ENCODE measurements at regions not wholly inside any gene's neighbourhood (a gene's known extent, or its start where the extent isn't known, plus 50 kb on each side); places are given as distances from the start of the nearest gene placed in this dataset.
"Not testable (repeated sequence)": the region's sequence is repeated elsewhere in the genome, so short reads cannot be mapped to it uniquely, and the experiment has no call there.

- no peak for DNase-seq (ENCODE audit: low spot score)
Observed at GRCh38 chr2:89833780-89834117, 1142.3 kb downstream of the RPIA start.

DNA sequence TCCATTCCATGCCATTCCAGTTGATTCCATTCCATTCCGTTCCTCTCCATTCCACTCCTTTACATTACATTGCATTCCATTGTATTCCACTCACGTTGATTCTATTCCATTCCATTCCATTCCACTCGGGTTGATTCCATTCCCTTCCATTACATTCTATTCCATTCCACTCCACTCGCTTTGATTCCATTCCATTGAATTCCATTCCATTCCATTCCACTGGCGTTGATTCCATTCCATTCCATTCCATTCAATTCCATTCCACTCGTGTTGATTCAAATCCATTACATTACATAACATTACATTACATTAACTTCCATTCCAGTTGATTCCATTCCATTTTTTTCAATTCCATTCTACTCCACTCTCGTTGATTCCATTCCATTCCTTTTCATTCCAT lies 1142.8 kb downstream of the RPIA start:
- no peak for DNase-seq (ENCODE audit: low spot score)

- DNase-seq (ENCODE audit: low spot score), result not testable (repeated sequence)
Observed at GRCh38 chr2:89836326-89836725, 1144.9 kb downstream of the RPIA start.

GRCh38 chr2:89837962-89838625 lies 1146.6 kb downstream of the RPIA start:
- no peak for DNase-seq (ENCODE audit: low spot score)

DNA sequence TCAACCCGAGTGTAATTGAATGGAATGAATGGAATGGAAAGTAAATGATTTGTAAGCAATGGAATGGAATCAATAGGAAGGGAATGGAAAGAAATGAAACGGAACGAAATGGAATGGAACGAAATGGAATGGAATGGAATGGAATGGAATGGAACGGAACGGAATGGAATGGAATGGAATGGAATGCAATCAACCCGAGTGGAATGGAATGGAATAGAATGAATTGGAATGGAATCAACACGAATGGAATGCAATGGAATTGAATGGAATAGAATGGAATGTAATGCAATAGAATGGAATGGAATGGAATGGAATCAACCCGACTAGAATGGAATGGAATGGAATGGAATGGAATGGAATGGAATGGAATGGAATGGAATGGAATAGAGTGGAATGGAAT lies 1148.7 kb downstream of the RPIA start:
- not testable (repeated sequence) for DNase-seq (ENCODE audit: low spot score)

GRCh38 chr2:89840781-89841475 lies 1149.5 kb downstream of the RPIA start:
- DNase-seq (ENCODE audit: low spot score), result not testable (repeated sequence)

DNA sequence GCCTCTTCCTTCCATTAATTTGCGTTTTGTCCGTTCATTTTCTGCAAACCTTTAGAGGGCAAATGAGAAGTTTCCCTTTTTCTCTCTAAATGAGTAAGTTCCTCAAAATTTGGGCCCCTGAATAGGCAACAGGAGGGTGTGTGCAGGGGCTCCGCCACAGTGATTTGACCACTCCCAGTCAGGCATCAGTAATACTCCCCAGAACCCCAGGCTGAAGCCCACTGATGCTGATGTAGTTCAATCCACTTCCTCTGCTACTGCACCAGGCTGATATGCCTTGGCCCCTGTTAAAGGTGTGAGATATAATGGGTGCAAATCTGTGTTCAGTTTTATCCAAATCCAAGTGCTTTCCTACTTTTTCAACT lies 1150.0 kb downstream of the RPIA start:
- no peak for DNase-seq (ENCODE audit: low spot score)

DNA sequence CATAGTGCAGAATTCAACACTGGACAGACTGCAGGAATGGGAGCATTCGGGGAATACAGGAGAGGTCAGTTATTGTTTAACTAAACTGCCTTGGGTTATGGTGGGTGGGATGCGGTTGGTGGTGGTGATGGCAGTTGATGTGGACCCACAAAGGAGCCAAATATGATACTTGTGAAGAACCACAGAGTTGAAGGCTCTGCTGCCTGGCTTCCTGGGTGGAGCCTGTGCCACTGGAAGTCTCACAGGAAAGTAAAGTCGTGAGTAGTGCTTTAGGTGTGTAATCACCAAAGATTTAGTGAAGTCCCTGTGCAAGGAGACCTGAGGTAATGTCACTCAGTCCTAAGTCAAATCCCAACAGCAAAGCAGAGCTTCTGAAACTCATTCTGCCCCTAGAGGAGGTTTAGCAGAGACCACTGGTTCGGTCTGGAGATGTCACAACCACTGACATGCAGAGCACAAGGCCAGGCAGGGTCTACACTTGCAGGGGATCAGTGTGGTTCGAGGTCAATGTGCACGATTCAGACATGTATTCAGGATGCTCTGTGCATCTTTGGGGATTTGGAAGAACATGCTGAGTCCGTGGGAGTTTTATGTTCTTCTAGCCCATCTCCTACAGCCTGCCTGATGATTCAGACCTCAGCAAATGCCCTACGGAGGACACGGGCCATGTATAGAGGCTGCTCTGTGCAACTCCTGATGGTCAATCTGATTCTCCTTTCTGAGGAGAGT lies 1150.9 kb downstream of the RPIA start:
- DNase-seq (ENCODE audit: low spot score), result no peak

DNA sequence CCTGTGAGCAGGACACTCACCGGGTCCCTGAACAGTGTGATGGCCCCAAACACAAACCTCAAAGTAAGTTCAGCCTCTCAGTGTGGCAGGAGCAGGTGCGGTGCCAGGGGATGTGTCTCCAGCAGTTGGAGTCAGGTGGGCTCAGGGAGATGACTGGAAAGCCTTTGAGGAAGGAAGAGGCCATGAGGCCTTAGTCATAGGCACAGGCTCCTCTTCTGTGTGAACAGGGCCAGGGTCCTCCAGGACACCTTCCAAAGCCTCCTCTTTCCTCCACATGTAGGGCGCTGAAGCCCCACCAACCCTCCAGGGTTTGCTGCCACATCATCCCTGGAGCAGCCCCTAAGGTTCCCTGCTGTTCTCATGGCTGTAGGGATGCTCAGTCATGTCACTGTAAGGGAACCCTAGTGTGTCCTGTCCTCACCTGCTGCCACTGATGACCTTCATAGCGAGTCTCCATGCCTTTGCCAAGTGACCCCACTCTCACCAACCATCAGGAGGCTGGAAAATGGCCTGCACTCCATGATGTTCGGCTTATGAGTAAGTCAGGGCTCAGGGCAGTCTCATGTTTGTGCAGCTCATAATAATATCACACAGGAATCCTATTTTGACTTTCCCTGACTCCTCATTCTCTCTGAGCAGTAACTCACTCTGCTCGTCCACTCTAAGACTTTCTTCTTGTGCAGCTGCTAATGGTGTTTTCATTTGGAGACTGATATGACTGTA lies 1152.9 kb downstream of the RPIA start:
- no peak for DNase-seq (ENCODE audit: low spot score)

DNA sequence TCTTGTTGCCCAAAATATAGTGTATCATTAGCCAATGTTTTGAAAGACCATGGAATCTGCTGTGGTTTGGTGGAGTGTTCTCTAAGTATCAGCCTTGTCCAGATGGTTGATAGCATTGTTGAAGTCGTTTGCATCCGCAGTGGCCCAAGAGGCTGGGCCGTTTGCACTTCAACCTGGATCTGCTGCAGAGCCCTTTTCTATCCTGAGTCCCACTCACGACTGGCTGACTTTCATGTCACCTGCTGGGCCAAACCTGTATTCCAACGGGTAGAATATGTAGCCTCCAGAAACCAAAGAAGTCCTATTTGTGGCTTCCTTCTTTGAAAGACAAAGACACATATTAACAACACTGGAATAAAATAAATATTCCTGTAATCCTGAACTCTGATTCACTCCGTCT lies 1154.1 kb downstream of the RPIA start:
- DNase-seq (ENCODE audit: low spot score), result no peak

GRCh38 chr2:89848114-89848513 lies 1156.6 kb downstream of the RPIA start:
- no peak for DNase-seq (ENCODE audit: low spot score)

DNA sequence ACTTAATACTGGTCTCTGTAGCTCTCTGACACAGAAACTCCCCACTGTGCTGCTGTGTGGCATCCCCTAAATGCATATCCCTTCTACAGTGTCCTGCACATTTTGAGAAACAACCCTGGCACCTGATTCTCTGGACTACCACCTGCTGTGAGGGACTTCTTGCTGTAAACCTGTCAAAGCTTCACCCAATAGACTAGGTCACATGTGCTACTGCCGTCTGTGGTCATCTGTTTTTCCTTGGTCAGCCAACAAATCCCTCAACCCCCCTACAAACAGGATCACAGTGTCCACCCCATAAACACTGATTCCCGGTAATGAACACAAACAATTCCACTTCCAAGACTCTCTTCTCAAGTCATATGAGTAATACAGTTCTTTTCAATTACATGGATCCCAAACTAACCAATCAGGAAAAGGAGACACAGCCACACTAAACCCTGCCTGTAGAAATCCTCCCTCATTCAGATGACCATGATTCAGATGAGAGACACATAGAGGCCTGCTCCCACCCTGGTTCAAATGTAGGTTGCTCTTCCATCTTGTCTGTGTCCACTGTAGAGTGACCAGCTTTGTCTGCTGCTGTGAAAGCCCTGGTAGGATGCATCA lies 1157.4 kb downstream of the RPIA start:
- no peak for DNase-seq (ENCODE audit: low spot score)

DNA sequence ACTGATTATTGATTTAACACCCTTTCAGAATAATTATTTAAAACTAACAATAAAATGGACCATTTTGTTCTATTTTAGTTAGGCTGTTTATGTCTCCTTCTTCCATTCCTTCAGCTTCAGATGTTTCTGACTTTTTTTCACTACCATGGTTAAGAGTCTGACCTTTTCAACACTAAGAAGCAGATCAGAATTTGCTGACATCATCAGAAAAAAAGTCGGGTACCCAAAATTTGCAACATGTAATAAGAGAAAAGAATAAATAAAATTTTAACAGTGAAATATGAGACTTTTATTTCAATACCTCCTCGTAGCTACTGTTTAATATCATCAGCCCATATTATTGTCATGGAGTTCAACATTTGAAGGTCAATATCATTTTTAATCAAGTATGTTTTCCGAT lies 1158.3 kb downstream of the RPIA start:
- no peak for DNase-seq (ENCODE audit: low spot score)

DNA sequence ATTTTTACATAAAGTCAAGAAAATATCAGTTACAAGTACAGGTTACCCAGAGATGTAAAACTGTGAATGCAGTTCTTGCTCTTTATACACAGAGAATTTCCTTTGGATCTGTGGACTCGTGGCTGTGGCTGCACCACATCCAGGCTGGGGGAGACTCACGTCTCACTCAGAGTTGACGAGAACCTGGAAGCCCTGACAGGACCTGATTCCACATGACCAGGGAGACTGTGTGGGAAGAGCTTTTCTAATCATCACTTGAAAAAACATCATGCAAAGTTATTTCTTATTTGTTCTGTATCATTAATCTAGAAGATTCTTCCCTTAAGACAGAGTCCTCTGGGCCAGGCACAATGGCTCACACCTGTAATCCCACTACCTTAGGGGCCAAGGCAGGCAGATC lies 1159.0 kb downstream of the RPIA start:
- no peak for DNase-seq (ENCODE audit: low spot score)

DNA sequence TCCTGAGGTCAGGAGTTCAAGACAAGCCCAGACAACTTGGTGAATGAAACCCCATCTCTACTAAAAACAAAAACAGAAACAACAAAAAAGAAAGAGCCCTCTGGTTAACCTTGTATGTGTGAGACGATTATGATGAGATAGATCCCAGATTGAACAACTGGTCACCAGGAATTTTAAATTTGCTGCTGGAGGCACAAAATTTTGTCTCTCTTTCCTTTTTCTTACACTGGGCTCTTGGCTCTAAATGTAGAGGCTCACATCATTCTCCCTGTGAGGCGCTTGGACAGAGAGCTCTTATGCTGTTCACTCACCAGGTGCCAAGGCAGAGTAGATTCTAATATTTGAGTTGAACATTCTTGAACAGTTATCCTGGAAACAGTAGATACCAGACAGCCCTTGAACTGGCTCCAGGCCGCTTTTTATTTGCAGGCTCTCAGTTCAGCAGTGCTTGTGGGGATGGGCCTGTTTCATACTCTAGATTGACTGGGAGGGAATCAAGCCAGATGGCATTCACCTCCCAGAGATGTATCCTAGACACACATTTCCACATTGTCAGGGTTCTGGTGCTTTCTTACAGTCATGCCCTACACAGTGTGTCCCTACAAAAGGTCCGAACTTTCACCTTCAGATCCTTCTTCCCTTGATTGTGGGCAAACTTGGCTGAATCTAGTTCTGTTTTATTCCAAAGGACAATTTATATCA lies 1159.6 kb downstream of the RPIA start:
- no peak for DNase-seq (ENCODE audit: low spot score)

GRCh38 chr2:89851583-89851905 lies 1160.1 kb downstream of the RPIA start:
- no peak for DNase-seq (ENCODE audit: low spot score)

GRCh38 chr2:89853427-89853826 lies 1162.0 kb downstream of the RPIA start:
- DNase-seq (ENCODE audit: low spot score), result not testable (repeated sequence)

- not testable (repeated sequence) for DNase-seq (ENCODE audit: low spot score)
Observed at GRCh38 chr2:89855752-89856151, 1164.3 kb downstream of the RPIA start.

DNA sequence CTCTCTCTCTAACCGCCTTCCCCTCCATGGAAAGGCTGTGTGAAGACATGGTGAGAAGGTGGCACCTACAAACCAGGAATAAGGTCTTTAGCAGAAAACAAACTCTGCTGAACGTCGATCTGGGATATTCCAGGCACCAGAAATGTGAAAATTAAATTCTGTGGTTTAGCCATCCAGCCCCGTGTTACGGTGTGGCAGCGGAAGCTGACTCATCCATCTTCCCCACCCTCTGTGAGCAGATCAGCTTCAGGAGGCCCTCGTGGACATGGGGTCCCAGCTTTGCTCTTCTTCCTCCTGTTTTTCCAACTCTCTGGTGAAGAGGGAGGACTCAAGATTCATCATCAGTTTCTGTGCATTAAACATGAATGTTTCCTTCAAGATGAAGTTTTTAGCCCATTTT lies 1164.8 kb downstream of the RPIA start:
- DNase-seq (ENCODE audit: low spot score), result not testable (repeated sequence)

DNA sequence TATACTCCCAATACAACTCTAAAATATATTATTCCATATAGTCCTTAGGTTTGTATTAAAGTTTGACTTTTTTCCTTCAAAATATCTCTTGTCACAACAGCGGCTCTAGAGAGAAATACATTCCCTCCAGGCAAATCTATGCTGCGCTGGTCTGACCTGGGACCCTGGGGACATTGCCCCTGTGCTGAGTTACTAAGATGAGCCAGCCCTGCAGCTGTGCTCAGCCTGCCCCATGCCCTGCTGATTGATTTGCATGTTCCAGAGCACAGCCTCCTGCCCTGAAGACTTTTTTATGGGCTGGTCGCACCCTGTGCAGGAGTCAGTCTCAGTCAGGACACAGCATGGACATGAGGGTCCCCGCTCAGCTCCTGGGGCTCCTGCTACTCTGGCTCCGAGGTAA lies 1170.7 kb downstream of the RPIA start:
- DNase-seq (ENCODE audit: low spot score), result not testable (repeated sequence)

DNA sequence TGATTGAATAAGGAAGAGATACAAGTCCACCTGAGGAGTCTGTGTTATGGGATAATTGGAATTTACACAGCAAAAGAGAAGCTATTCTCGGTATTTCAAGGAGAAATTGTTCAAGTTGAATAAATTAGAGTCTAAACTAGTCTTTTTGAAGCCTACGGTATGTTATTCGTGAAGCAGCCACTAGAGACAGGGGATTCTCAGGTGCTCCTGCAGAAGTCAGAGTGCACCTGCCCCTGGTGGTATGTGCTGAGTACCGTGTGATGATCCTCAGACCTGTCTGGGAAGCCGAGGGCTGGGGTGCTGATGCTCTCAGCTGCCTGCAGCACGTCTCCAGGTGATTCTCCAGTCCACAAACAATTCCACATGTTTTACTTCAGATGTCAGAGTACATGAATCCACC lies 1171.7 kb downstream of the RPIA start:
- not testable (repeated sequence) for DNase-seq (ENCODE audit: low spot score)

Measured in ureter (tissue), 1 donor.